ENCODE measurements at regions not wholly inside any gene's neighbourhood (a gene's known extent, or its start where the extent isn't known, plus 50 kb on each side); places are given as distances from the start of the nearest gene placed in this dataset.

GRCh38 chr6:95292011-95292410, 285.3 kb upstream of the MANEA start:
- no peak overlapping the region for H3K4me2 ChIP-seq (ENCODE audit: control insufficient read depth, insufficient read depth)
- no peak overlapping the region for H3K27ac ChIP-seq (ENCODE audit: control insufficient read depth, insufficient read depth)
- H3K27me3 ChIP-seq (replicated peaks in 1 of 2; ENCODE audit: control insufficient read depth in 2 of 2, insufficient read depth in 2 of 2, low read length in 1 of 2), result no peaks in the 10 kb centered on the region
- no peaks in the 10 kb centered on the region for H4K20me1 ChIP-seq (ENCODE audit: control insufficient read depth, insufficient read depth)
- H3K79me2 ChIP-seq (ENCODE audit: control insufficient read depth, insufficient read depth, low read length), result no peaks in the 10 kb centered on the region
- WGBS (ENCODE audit: insufficient coverage, insufficient replicate concordance, low lambda C conversion rate, missing lambda C conversion rate), result 0% methylated on average over 1 of the region's 1 CpG
- intact Hi-C loops (cut with micrococcal nuclease; ENCODE audit: unreplicated experiment) (no loop called here), in situ Hi-C loops (cut with MboI) (no loop called here)
- no peak overlapping the region for H2AFZ ChIP-seq (ENCODE audit: control insufficient read depth, low read depth, low read length)
- ChIA-PET POLR2A (no interaction called here), RAD21 (ENCODE audit: unreplicated experiment) (no interaction called here), CTCF (no interaction called here), SMC1A (ENCODE audit: uncharacterized antibody, unreplicated experiment) (no interaction called here)
- no peaks in the 10 kb centered on the region for H3K4me1 ChIP-seq (ENCODE audit: control insufficient read depth, insufficient read depth, low read length)
- BruUV-seq (replicated peaks), result no TSS peak
- DNase-seq (ENCODE audit: low read depth, low spot score) (no peak), FAIRE-seq (no peak), ATAC-seq (no peak)
- H3K9me3 ChIP-seq (replicated peaks; ENCODE audit: control insufficient read depth, insufficient read depth, low read length), result no peaks in the 10 kb centered on the region
- TF ChIP-seq SUPT20H (IDR thresholded peaks at IDR 0.05; ENCODE audit: borderline replicate concordance, control insufficient read depth, low read depth, low read length) (no peak), NR2C2 (IDR thresholded peaks at IDR 0.05; ENCODE audit: borderline replicate concordance, control insufficient read depth, insufficient read length, low read depth) (no peak), EZH2 (IDR thresholded peaks at IDR 0.05; ENCODE audit: borderline replicate concordance, control insufficient read depth, low read depth, low read length) (no peak), ATF3 (IDR thresholded peaks at IDR 0.05; ENCODE audit: borderline replicate concordance, extremely low read depth, low read depth, low read length) (no peak), USF2 (IDR thresholded peaks at IDR 0.05; ENCODE audit: borderline replicate concordance, low read depth, low read length) (no peak), SPI1 (IDR thresholded peaks at IDR 0.05; ENCODE audit: borderline replicate concordance, insufficient read depth, low read depth, low read length) (no peak), RELB (IDR thresholded peaks at IDR 0.05; ENCODE audit: low read depth) (no peak), ZNF622 (IDR thresholded peaks at IDR 0.05) (no peak), NFYB (IDR thresholded peaks at IDR 0.05; ENCODE audit: insufficient read depth, low read depth, low read length) (no peak), CBX5 (IDR thresholded peaks at IDR 0.05; ENCODE audit: low read depth) (no peak), ETV6 (conservative IDR thresholded peaks at IDR 0.05 in 1 of 2, IDR thresholded peaks at IDR 0.05 in 1 of 2; ENCODE audit: borderline replicate concordance in 1 of 2, low read depth in 1 of 2) (no peak)
- no peaks in the 10 kb centered on the region for H3K36me3 ChIP-seq (ENCODE audit: control insufficient read depth in 2 of 2, insufficient read depth in 2 of 2, low read length in 1 of 2)
- H3K9ac ChIP-seq (ENCODE audit: control insufficient read depth, insufficient read depth, low read length), result no peak overlapping the region
- no peak overlapping the region for H3K4me3 ChIP-seq

Data from GM12878 (cell line).